Stimulated activated memory B cell treated with anti-CD40 and anti-IgM and Interleukin-4, amounts not matched to agents 10 μg/mL and 1 μg/mL and 100 μg/mL, for 72 hours (primary cell): ENCODE measurements at regions not wholly inside any gene's neighbourhood (a gene's known extent, or its start where the extent isn't known, plus 50 kb on each side); places are given as distances from the start of the nearest gene placed in this dataset.
"Not testable (repeated sequence)": the region's sequence is repeated elsewhere in the genome, so short reads cannot be mapped to it uniquely, and the experiment has no call there.

Experiments
- ATAC-seq: fragments of 150-1000 bp; cut with Tn5 transposase; 2 replicates; pipeline ENCODE4 v1.10.0; 2021
- H3K27ac Mint-ChIP-seq: one replicate; pipeline ENCODE4 v1.8.0; 2022; ENCODE audit warnings: mild to moderate bottlenecking, mixed read lengths
- H3K27me3 Mint-ChIP-seq: one replicate; pipeline ENCODE4 v1.8.0; 2022; ENCODE audit warnings: mixed read lengths
- H3K36me3 Mint-ChIP-seq: one replicate; pipeline ENCODE4 v1.8.0; 2022; ENCODE audit warnings: mixed read lengths
- H3K4me1 Mint-ChIP-seq: one replicate; pipeline ENCODE4 v1.8.0; 2022; ENCODE audit warnings: mixed read lengths
- H3K4me3 Mint-ChIP-seq: one replicate; pipeline ENCODE4 v1.8.0; 2022; ENCODE audit warnings: mild to moderate bottlenecking, moderate library complexity, mixed read lengths
- H3K9me3 Mint-ChIP-seq: one replicate; pipeline ENCODE4 v1.8.0; 2022; ENCODE audit warnings: mixed read lengths

DNA sequence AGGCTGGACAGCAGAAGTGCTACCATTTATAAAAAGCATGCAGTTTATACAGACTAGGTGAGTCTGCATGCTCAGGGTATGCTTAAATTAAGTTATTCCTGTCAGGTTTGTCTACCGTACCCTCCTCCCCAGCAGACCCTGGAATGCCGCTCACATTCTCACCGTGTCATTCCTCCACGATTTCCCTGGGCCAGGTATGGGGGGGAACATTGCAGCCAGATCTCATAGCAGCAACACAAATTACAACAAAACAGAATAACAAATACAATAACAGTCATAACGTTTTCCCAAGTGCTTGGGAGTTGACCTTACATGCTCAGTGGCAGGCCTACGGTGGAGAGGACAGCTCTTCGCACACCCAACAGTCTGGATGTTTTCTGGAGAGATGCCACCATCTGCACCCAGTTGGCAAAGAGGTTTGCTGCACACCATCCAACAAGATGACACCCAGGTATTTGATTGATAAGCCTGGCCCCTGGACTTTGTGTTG is 771.6 kb upstream of the TPTE start:
- H3K27me3 Mint-ChIP-seq, H3K9me3 Mint-ChIP-seq, H3K4me3 Mint-ChIP-seq, H3K36me3 Mint-ChIP-seq, H3K4me1 Mint-ChIP-seq, ATAC-seq, H3K27ac Mint-ChIP-seq: not testable (repeated sequence)

DNA sequence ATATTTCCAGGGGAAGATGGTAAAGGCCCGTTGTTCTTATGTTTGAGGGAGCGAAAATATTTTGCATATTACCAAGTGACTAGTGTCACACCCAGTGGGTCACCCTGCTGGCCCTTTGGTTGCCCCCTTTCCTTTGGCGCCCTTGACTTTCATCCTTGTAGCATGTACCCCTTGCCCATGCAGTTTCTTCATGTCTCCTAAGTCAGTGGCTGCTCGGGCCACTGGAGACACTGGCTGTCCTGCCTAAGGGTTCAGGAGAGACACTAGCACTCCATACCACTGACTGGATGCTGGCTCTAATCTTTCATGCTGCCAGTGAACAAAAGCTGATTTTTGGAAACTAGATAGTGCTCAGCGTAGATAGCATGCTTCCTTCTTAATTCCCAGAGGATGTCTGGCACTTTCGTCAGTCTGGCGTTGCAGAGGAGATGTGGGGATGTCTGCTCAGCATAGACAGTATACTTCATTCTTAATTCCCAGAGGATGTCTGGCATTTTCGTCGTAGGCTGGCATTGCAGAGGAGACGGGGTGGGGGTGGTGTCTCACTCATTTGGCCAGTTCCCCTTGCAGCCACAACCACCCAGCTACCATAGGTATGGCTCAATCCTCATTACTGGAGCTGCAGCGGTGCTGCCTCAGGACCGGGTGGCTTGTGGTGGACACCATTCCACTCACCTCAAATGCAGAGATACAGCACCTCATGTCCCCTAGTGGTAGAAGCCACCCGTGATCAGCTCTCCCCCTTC is 770.9 kb upstream of the TPTE start:
- H3K4me3 Mint-ChIP-seq = no peak overlapping the region
- H3K9me3 Mint-ChIP-seq = no peaks in the 10 kb centered on the region
- no peaks in the 10 kb centered on the region for H3K27me3 Mint-ChIP-seq
- ATAC-seq = no peak
- H3K4me1 Mint-ChIP-seq = no peaks in the 10 kb centered on the region
- H3K27ac Mint-ChIP-seq = no peak overlapping the region
- no peaks in the 10 kb centered on the region for H3K36me3 Mint-ChIP-seq

DNA sequence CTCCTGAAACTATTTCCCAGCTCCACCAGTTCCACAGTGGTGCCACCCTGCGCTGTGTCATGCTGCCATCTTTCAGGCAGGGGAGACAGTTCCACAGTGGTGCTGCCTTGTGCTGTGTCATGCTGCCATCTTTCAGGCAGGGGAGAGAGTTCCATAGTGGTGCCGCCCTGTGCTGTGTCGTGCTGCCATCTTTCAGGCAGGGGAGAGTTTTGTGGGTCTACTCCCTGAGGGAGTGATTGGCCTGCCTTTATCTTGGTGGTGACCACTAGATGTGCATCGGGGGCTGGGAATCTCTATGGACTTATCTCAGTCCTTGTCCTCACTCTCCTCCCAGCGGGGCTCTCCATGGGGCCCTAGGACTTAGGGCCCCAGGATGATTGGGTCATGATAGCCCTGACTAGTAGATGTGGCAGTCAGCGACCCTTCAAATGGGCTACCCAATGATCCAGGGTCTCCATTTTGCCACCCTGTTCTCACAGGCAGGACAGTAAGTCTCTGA is 770.2 kb upstream of the TPTE start:
- H3K36me3 Mint-ChIP-seq, H3K27ac Mint-ChIP-seq, H3K4me1 Mint-ChIP-seq, H3K4me3 Mint-ChIP-seq, H3K9me3 Mint-ChIP-seq, H3K27me3 Mint-ChIP-seq: not testable (repeated sequence)
- peak; percentile 8 for ATAC-seq

DNA sequence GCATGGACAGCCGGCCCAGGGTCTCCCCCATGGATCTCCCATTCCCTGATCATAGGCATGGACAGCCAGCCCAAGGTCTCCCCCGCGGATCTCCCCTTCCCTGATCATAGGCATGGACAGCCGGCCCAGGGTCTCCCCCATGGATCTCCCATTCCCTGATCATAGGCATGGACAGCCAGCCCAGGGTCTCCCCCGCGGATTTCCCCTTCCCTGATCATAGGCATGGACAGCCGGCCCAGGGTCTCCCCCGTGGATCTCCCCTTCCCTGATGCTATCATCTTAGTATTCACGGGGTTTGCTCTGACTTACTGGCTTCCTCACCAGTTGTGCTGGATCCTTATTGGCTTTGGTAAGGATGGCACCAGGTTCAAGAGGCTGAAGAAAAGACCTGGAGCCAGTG is 769.4 kb upstream of the TPTE start:
- H3K9me3 Mint-ChIP-seq, H3K27me3 Mint-ChIP-seq, H3K4me3 Mint-ChIP-seq, ATAC-seq, H3K27ac Mint-ChIP-seq, H3K36me3 Mint-ChIP-seq, H3K4me1 Mint-ChIP-seq: not testable (repeated sequence)

- H3K4me3 Mint-ChIP-seq, H3K4me1 Mint-ChIP-seq, H3K9me3 Mint-ChIP-seq, H3K27me3 Mint-ChIP-seq, ATAC-seq, H3K27ac Mint-ChIP-seq, H3K36me3 Mint-ChIP-seq: not testable (repeated sequence)
These were observed 767.9 kb upstream of the TPTE start for GRCh38 chr21:9753441-9753840.

DNA sequence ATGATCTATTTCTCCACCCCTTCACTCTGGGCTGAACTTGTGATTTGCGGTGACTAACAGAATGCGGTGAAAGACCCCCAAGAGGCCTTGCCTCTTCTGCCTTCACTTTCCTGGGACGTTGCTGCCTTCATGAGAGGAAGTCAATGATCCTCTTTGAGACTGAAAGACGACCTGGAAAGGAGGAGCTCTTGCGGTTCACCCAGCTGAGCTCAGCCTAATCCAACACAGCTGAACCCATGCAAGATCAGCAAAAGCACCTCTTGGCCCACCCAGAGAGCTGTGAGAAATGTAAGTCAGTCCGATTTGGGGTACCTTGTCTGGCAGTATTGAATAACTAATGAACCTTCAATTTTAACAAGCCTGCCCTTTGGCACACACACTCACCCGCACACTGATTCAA is 767.4 kb upstream of the TPTE start:
- H3K27ac Mint-ChIP-seq = no peak overlapping the region
- H3K27me3 Mint-ChIP-seq = no peaks in the 10 kb centered on the region
- no peaks in the 10 kb centered on the region for H3K9me3 Mint-ChIP-seq
- H3K4me1 Mint-ChIP-seq = no peaks in the 10 kb centered on the region
- H3K36me3 Mint-ChIP-seq = no peaks in the 10 kb centered on the region
- ATAC-seq = no peak
- H3K4me3 Mint-ChIP-seq = no peak overlapping the region

- not testable (repeated sequence) for H3K4me1 Mint-ChIP-seq, H3K36me3 Mint-ChIP-seq, H3K9me3 Mint-ChIP-seq, H3K27me3 Mint-ChIP-seq, H3K27ac Mint-ChIP-seq, ATAC-seq, H3K4me3 Mint-ChIP-seq
These were observed 766.9 kb upstream of the TPTE start for GRCh38 chr21:9754434-9754833.

DNA sequence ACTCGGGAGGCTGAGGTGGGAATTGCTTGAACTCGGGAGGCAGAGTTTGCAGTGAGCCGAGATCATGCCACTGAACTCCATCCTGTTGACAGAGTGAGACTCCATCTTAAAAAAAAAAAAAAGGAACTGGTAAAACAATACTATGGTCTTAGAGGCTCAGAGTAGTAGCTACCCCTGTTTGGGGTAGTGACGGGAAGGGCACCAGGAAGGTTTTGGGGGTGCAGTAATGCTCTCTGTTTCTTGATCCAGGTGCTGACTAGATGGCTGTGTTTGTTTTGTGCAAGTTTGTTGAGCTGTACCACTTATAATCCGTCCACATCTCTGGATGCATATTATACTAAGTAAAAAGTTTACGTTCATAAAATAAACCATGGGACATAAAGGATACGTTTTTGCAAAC is 765.8 kb upstream of the TPTE start:
- Mint-ChIP-seq H3K4me1 (no peaks in the 10 kb centered on the region), H3K9me3 (no peaks in the 10 kb centered on the region), H3K4me3 (no peak overlapping the region), H3K27ac (no peak overlapping the region), H3K36me3 (no peaks in the 10 kb centered on the region), H3K27me3 (no peaks in the 10 kb centered on the region)
- ATAC-seq = no peak

DNA sequence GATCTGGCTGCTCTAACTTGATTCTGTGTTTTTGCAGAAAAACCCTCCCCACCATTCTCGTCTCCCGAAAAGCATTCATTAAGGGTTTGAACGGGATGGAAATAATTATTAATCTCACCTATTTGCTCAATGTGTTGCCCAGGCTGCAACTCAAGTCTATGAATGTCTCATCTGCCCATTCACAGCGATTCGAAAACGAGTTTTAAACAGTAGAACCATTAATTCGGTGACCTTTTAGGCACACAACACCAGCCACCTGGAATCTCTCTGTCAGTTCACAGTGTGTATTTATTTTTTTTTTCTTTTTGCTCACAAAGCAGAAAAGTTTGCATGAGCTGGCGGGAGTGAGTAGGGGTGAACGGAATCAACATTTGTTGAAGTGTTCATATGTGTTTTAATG is 764.7 kb upstream of the TPTE start:
- no peaks in the 10 kb centered on the region for H3K4me1 Mint-ChIP-seq
- ATAC-seq = no peak
- no peaks in the 10 kb centered on the region for H3K36me3 Mint-ChIP-seq
- H3K27me3 Mint-ChIP-seq = no peaks in the 10 kb centered on the region
- no peak overlapping the region for H3K4me3 Mint-ChIP-seq
- no peaks in the 10 kb centered on the region for H3K9me3 Mint-ChIP-seq
- H3K27ac Mint-ChIP-seq = no peak overlapping the region

GRCh38 chr21:9757118-9757517 is 764.3 kb upstream of the TPTE start:
- ATAC-seq, H3K36me3 Mint-ChIP-seq, H3K27ac Mint-ChIP-seq, H3K4me1 Mint-ChIP-seq, H3K27me3 Mint-ChIP-seq, H3K4me3 Mint-ChIP-seq, H3K9me3 Mint-ChIP-seq: not testable (repeated sequence)

- not testable (repeated sequence) for H3K27me3 Mint-ChIP-seq, H3K36me3 Mint-ChIP-seq, ATAC-seq, H3K27ac Mint-ChIP-seq, H3K4me1 Mint-ChIP-seq, H3K4me3 Mint-ChIP-seq, H3K9me3 Mint-ChIP-seq
These were observed 763.8 kb upstream of the TPTE start for GRCh38 chr21:9757572-9757971.

DNA sequence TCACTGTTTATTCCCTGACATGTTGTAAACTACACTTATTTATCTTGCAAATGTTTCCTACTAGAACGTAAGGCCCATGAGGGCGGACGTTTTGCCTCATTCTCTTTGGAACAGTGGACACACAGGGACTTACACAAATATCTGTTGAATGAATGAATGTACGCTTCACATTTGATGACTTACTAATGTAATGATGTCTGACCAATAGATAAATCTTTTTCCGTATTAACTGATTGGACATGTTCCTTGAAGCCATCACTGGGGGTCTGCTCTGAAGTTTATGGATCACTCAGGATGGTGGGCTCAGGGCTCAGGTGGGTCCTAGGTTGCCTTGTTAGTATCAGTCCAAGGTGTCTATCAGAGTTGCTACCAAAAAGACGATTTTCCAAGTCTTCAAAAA is 763.2 kb upstream of the TPTE start:
- no peaks in the 10 kb centered on the region for H3K27me3 Mint-ChIP-seq
- no peaks in the 10 kb centered on the region for H3K36me3 Mint-ChIP-seq
- ATAC-seq = no peak
- no peaks in the 10 kb centered on the region for H3K9me3 Mint-ChIP-seq
- H3K27ac Mint-ChIP-seq = no peak overlapping the region
- H3K4me1 Mint-ChIP-seq = no peaks in the 10 kb centered on the region
- H3K4me3 Mint-ChIP-seq = no peak overlapping the region

DNA sequence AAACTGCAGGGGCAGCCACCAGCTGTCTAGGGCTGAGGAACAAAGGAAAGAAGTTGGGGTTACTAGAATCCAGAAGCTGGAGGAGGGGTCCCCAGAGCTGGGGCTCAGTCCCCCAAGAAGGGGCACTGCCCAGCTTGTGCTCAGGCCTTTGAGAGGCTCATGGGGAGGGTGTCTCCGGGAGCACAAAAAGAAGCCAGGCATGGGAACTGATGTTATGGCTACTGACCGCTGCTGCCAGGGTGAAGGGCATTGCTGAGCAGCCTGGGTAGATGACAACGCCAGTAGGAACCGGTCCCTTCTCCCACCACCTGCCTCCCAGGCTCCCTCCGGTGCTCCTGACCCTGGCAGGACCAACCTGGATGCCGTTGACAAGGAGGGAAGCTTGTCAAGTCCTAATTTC is 762.5 kb upstream of the TPTE start:
- Mint-ChIP-seq H3K4me3 (no peak overlapping the region), H3K4me1 (no peaks in the 10 kb centered on the region), H3K36me3 (no peaks in the 10 kb centered on the region), H3K27ac (no peak overlapping the region), H3K27me3 (no peaks in the 10 kb centered on the region), H3K9me3 (no peaks in the 10 kb centered on the region)
- ATAC-seq = peak; percentile 31

DNA sequence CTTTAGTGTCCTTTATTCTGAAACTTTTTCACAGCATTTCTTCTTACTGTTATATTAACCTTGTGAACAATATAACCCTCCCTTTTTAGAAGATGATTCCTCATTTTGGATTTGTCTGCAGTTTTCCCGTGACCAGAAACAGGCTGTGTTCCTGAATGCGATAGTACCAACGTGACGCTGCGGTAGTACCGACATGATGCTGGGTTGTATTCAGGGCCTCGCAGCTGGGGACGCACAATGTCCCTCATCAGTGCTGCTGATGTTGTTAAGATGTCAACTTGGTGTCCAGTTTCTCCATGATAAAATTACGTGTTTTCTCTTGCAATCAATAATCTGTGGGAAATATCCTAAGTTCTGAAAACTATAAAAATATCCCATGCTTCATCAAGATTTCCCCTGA is 761.4 kb upstream of the TPTE start:
- no peaks in the 10 kb centered on the region for H3K36me3 Mint-ChIP-seq
- no peak for ATAC-seq

DNA sequence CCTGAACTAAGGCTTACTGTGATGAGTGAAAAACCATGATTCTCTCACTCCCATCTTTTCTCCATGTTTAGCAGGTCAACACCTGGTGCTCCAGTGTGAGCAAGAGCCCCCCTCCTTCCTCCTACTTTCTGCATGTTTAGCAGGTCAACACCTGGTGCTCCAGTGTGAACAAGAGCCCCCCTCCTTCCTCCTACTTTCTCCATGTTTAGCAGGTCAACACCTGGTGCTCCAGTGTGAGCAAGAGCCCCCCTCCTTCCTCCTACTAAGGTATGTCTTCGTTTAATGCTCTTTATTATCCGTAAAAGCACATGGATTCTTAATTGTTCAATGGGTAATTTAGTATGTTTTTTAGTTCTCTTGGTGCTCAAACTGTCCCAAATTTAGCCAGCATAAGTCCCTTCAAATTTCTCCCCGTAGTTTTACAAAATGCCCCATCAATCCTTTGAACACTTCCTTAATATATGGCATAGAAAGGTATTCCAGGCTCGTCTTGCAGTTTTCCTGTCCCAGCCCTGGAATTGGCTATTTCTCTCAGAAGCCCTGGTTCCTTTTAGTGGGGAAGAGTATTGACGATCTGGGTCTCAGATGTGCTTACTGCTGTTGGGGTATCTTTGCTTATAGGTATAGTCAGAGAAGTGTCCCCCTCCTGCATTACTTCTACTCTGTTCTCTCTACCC is 760.8 kb upstream of the TPTE start:
- H3K9me3 Mint-ChIP-seq = no peaks in the 10 kb centered on the region
- ATAC-seq = peak; percentile 24

More for the DNA sequence above, 761.4 kb upstream of the TPTE start:
- no peaks in the 10 kb centered on the region for H3K9me3 Mint-ChIP-seq
- H3K4me3 Mint-ChIP-seq = no peak overlapping the region
- no peaks in the 10 kb centered on the region for H3K4me1 Mint-ChIP-seq
- H3K27me3 Mint-ChIP-seq = no peaks in the 10 kb centered on the region
- no peak overlapping the region for H3K27ac Mint-ChIP-seq

GRCh38 chr21:9763306-9763705 is 758.1 kb upstream of the TPTE start:
- ATAC-seq = no peak
- Mint-ChIP-seq H3K4me1 (no peaks in the 10 kb centered on the region), H3K27ac (no peak overlapping the region), H3K9me3 (no peaks in the 10 kb centered on the region), H3K36me3 (no peaks in the 10 kb centered on the region), H3K27me3 (no peaks in the 10 kb centered on the region), H3K4me3 (no peak overlapping the region)

More for the DNA sequence above, 760.8 kb upstream of the TPTE start:
- Mint-ChIP-seq H3K36me3 (no peaks in the 10 kb centered on the region), H3K4me1 (no peaks in the 10 kb centered on the region), H3K4me3 (no peak overlapping the region), H3K27ac (no peak overlapping the region), H3K27me3 (no peaks in the 10 kb centered on the region)
